Tongue (tissue), 1 donor: ENCODE measurements at regions not wholly inside any gene's neighbourhood (a gene's known extent, or its start where the extent isn't known, plus 50 kb on each side); places are given as distances from the start of the nearest gene placed in this dataset.
A peak's percentile ranks its signal among the peaks of the same experiment; 100 is the strongest.
"Not testable (repeated sequence)": the region's sequence is repeated elsewhere in the genome, so short reads cannot be mapped to it uniquely, and the experiment has no call there.

Experiments
- DNase-seq: peaks from one replicate; pipeline ENCODE4 v3.0.0-alpha.2; 2015

DNA sequence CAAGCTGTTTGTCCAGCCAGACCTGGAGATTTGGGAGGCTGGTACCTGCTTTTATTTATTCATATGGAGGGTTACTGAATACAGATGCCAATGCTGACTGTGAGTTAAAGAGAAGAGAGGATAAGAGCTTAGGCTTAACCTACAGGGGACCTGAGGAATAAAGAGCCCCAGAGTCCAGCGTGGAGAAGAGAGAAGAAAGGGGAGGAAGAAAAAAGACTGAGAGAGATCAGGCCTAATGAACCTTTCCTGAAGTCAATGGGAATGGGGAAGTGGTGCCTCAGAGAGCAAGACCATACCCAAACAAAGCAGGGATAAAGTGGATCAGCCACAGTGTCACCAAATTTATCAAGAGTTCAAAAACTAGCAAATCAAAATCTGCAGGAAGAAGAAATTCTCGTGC lies 348.6 kb upstream of the KCNH7 start:
- no peak for DNase-seq

GRCh38 chr2:163185160-163185559 lies 346.6 kb upstream of the KCNH7 start:
- DNase-seq, result no peak

DNA sequence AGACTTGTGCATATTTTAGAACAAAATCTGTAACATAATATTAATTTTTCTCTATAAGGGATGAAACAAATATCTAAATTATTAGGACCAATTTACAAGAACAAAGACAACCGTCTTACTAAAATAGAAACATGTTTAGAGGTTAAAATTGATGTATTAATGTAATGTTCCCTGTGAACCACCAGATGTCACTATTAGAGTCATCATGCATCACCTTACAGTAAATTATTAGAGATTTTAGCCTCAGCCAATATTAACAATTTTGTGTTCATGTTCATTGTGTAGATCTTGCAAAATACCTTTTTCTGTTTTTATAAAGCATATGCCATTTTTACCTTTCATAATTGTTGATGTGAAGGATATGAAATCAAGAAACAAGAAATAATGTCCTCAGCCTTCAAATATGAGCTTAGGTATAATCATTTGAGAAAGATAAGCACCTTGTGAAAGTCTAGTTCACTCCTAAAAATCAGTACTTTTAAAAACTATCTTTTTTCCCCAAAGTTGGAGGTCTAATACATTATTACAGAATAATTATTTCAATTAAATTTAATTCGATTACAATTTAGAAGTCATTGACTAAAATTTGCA lies 344.3 kb upstream of the KCNH7 start:
- peak; percentile 18 for DNase-seq

DNA sequence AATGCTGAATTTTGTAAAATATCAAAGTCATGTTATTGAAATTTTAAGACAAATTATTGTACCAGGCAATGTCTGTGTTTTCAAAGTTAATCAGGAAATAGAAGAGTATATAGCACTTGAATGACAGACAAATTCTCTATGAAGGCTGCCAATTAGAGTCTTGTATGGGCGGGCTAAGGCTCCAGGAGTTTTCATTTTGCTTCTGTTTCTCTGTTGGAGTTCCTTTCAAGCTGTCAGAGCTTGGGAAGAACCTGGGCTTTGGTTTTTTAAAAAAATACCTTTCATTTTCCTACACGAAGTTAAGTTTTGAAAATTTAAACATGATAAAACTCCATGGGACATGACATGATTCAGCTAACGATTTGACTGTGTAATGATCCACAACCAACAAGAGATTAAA lies 339.0 kb upstream of the KCNH7 start:
- no peak for DNase-seq

DNA sequence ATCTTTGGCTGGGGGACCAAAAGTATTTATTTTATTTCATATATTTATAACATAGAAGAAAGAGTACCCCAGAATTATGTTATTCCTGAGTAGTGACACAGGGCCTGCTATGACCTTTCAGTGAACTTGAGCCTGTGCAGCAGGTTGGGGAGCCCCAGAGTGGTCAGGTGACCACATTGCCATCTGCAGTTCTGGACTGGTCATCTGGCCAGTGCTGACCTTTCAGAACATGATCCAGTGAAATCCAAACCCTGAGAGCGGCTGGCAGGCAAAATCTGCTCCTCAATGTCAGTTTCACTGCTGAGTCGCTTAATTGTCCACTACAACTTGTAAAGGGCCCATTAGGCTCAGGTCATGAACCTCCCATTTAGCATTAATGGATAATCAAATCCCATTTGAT lies 336.7 kb upstream of the KCNH7 start:
- DNase-seq, result no peak

- no peak for DNase-seq
Measured at GRCh38 chr2:163173591-163173990, 335.0 kb upstream of the KCNH7 start.

DNA sequence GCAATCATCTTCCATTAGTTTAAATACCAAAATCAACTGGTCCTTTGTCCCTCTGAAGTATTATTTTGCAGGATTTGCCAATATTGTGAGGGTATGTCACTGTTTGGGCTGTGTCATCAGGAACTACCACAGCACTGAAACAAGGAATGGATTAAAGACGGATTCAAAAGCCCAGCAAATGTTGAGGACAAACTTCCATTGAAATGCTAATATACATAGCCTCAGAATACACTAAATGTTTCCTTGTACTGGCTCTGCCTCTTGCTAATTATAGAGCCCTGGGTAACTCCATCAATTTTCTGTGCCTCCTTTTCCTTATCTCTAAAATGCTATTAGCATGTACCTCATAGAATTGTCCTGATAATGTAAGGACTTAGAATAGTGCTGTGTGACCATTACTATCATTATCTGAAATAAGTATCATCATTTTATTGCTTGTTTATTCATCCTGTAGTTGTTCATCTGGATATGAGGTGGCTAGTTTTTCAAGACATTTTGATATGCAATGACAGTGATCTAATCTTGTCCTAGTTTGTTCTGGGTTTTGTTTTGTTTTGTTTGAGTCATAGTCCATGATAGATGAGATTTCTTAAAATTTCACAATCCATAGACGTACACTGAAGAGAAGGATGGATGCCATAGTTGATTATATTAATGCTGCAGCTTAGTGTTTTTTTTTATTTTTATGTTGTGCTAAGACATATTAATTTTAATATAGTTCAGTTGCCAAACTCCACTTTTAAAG lies 333.4 kb upstream of the KCNH7 start:
- no peak for DNase-seq

DNA sequence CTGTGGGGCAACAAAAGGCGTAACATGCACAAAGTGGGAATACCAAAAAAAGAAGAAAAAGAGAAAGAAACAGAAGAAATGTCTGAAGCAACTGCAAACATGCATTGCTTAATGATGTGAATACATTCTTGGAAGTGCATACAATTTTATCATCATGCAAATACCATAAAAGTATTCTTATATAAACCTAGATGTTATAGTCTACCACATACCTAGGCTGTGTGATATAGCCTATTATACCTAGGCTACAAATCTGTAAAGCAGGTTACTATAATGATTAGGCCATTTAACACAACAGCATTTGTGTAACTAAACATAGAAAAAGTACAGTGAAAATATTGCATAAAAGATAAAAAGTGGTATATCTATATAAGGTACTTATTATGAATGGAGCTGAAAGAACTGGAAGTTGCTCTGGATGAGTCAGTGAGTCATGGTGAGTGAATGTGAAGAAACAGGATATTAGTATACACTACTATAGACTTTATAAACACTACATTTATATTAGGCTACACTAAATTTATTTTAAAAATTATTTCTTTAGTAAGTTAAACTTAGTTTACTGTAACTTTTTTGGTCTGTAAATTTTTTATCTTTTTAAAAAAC lies 319.4 kb upstream of the KCNH7 start:
- DNase-seq, result no peak

DNA sequence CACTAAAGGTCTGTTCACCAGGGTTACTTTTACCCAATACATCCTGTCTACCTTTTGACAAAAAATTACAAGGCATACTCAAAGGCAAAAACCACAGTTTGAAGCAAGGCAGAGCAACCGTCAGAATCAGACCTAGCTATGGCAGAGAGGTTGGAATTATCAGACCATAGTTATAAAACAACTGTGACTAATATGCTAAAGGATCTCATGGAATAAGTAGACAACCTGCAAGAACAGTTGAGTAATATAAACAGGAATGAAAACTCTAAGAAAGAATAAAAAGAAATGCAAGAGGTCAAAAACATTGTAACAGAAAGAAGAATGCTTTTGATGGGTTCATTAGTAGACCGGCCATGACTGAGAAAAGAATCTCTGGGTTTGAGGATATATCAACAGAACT lies 318.8 kb upstream of the KCNH7 start:
- DNase-seq, result no peak

DNA sequence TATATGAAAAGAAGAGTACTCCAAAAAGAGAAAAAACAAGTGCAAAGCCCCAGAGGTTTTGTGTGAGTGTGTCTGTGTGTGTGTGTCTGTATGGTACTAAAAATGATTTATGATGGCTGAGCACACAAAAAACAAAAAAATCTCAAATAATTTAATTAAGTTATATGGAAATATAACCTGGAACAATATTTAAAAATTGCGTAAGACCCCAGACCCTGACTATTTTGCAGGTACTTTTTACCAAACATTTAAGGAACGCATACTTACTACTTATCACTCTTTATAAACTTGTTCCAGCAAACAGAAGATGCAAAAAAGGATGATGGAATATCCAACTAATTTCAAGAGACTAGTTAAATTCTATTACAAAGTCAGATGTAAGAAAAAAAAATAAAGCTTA lies 317.4 kb upstream of the KCNH7 start:
- DNase-seq, result no peak

DNA sequence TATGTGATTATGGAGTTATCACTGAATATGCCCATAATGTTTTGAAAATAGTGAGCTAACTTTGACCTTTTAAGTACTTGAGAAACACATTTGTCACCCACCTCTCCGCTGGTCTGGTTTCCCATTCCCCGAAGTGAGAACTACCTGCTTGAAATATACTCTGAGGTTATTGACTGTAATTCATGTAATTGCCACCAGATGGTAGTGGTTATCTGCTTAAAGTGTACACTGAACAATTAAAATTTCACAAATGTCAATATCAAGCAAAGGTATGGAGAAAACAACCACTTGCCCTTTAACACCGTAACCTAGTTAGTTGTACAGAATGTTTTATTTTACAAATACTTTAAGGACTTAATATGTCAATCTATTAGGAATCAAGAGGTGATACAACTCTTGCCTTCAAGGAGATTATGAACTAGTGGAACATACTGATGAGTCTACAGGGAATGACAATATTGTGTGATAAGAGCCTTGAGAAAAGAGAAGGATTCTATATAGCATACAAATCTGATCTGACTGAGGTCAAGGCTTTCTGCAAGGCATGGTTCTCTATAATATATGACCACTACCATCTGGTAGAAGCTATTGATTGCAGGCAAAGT lies 316.8 kb upstream of the KCNH7 start:
- peak; percentile 31 for DNase-seq

- DNase-seq, result no peak
Measured at GRCh38 chr2:163142618-163143017, 304.1 kb upstream of the KCNH7 start.

DNA sequence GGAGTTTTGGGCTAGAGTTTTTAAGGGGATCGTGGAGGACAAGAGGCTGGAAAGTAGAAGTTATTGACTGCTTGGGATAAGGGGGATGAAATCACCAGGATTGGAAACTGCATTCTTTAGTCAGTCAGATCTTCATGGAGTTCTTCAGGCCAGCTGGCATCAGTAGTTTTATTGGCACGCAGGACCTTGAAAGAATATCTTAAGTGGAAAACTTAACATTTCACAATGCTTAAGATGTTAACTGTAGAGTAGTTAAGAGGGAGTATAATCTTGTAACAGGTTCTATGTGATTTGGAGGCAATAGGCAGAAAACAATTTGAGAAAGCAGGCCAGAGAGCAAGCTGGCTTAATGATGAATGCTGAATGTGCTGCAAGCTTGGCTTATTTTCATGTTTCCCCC lies 300.4 kb upstream of the KCNH7 start:
- DNase-seq, result no peak

GRCh38 chr2:163135256-163135655 lies 296.7 kb upstream of the KCNH7 start:
- DNase-seq, result no peak

DNA sequence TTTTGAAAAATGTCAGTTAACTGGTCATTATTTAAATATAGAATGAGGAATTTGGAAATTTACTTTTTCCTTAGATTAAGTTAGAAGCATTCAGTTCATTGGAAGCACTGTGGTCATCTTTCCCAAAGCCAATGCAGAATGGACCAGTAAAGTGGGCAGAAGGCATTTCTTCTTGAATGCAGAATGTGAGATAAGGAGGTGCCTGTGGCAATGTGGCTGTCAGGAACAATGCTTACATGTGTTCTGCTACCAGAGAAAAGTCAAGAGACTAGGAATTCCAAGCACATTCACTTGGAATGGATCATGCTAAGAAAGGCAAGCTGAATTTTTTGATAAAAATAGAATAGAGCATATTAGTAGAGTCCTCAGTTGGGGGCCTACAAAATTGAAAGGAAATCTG lies 295.0 kb upstream of the KCNH7 start:
- no peak for DNase-seq

- peak; percentile 2 for DNase-seq
Measured at GRCh38 chr2:163132850-163133249, 294.3 kb upstream of the KCNH7 start.

DNA sequence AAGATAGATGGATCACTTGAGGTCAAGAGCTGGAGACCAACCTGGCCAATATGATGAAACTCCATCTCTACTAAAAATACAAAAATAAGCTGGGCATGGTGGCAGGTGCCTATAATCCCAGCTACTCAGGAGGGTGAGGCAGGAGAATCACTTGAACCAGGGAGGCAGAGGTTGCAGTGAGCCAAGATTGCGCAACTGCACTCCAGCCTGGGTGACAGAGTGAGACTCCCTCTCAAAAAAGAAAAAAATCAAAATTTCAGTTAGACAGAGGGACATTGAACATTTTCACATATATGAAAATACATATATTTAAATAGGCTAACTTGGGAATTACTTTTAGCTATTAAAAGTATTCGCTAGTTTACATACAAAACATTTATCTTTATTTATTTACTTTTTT lies 293.6 kb upstream of the KCNH7 start:
- DNase-seq, result not testable (repeated sequence)

DNA sequence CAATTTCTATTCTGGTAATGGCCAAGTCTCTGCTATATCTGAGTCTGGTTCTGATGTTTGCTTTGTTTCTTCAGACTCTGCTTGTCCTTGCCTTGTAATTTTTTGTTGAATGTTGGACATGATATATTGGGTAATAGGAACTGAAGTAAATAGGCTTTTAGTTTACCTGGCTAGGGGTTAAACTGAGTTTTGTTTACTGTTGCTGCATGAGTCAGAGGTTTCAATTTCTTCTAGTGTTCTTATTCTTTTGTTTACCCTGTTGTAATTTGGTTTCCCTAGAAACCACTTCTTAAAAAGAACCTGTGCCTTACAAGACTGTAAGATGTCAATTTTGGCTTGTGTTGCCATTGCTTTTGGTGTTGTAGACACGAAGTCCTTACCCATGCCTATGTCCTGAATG lies 285.0 kb upstream of the KCNH7 start:
- no peak for DNase-seq

DNA sequence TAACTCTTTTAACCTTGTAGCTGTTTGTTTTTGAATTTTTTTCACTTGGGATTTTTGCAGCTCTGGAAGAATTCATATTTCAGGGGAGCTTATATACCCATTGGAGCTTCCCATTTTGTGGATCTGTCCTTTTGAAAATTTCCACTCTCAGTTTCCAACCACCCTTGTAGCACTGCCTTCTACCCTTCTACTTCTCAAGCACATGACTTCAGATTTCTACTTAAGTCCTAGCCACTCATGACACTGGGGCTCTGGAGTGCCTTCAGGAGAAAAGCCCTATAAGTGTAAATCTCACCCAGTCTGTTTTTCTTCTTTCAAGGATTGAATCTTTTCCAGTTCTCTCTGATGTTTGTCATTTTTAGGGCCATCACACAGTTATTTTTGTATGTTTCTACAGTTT lies 283.7 kb upstream of the KCNH7 start:
- DNase-seq, result no peak

DNA sequence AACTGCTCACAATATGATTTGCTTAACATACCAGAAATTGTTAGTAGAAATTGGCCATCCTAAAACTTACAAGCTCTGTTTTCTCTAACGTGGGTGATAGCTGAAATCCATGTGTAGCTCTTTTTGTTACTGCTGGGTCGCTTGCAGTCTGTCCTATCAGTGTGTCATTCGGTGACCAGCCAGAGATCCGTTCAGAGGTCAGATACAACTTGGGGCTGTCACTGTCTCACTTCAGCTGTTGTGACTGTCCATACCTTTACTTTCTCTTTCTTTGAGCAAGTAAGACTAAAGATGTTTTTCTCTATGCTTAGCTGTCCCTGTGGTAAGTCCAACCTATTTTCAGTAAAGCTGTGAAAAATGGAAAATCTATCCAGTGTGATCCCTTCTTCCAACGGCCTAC lies 282.9 kb upstream of the KCNH7 start:
- DNase-seq, result no peak

DNA sequence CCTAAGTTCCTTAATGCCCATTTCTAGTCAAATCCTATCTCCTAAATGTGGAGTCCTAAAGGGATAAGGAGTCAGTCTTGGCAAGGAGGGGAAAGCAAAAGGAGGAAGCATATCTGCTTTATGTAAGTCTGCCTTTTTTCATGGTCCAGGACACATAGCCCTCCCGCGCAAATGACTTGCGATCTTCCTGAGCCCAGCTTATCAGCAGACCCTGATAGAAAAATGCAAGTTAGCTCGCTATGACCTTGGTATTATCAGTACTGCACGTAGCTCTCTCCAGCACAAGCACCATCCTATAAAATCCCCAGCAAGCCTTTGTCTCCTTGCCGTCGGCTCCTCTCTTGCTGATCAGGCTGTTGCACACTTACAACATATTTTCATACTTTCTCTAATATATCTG lies 281.4 kb upstream of the KCNH7 start:
- DNase-seq, result no peak

GRCh38 chr2:163086940-163087339 lies 248.4 kb upstream of the KCNH7 start:
- DNase-seq, result no peak

- not testable (repeated sequence) for DNase-seq
Measured at GRCh38 chr2:163085366-163086024, 246.9 kb upstream of the KCNH7 start.
